Neural progenitor cell (in vitro differentiated cells): ENCODE measurements at regions not wholly inside any gene's neighbourhood (a gene's known extent, or its start where the extent isn't known, plus 50 kb on each side); places are given as distances from the start of the nearest gene placed in this dataset.

Experiments used
- DNase-seq: peaks from one replicate; pipeline ENCODE4 v3.0.0-alpha.2; 2016; ENCODE audit warnings: low spot score
- H2AFZ ChIP-seq: fragments of 200-600 bp; sonication (generic); replicated peaks from 2 replicates; pipeline ENCODE4 v1.6.1; 2016; ENCODE audit warnings: antibody characterized with exemption
- H3F3A ChIP-seq: fragments of 200-600 bp; sonication (generic); 2 replicates; pipeline ENCODE4 v1.6.1; 2016; ENCODE audit warnings: antibody characterized with exemption, low read depth
- H3K27ac ChIP-seq: fragments of 200-600 bp; sonication (generic); 2 replicates; pipeline ENCODE4 v1.5.1; 2016; ENCODE audit warnings: mild to moderate bottlenecking
- H3K27me3 ChIP-seq: fragments of 200-600 bp; sonication (generic); 2 replicates; pipeline ENCODE4 v1.6.1; 2016; ENCODE audit warnings: mild to moderate bottlenecking, moderate library complexity
- H3K36me3 ChIP-seq: fragments of 200-600 bp; sonication (generic); 2 replicates; pipeline ENCODE4 v1.5.1; 2016
- H3K4me1 ChIP-seq: fragments of 200-600 bp; sonication (generic); 2 replicates; pipeline ENCODE4 v1.6.1; 2016; ENCODE audit warnings: mixed run types
- H3K4me2 ChIP-seq: fragments of 200-600 bp; sonication (generic); 2 replicates; pipeline ENCODE4 v1.6.1; 2016
- H3K4me3 ChIP-seq: fragments of 200-600 bp; sonication (generic); 2 replicates; pipeline ENCODE4 v1.5.1; 2016
- H3K79me2 ChIP-seq: fragments of 200-600 bp; sonication (generic); 2 replicates; pipeline ENCODE4 v1.6.1; 2016; ENCODE audit warnings: low read depth
- H3K9ac ChIP-seq: fragments of 200-600 bp; sonication (generic); 2 replicates; pipeline ENCODE4 v1.6.1; 2016
- H3K9me3 ChIP-seq: fragments of 200-600 bp; sonication (generic); 2 replicates; pipeline ENCODE4 v1.5.1; 2016; ENCODE audit warnings: low read depth
- H4K20me1 ChIP-seq: fragments of 200-600 bp; sonication (generic); 2 replicates; pipeline ENCODE4 v1.6.1; 2016; ENCODE audit warnings: low read depth
- H3K27ac Mint-ChIP-seq: 3 replicates; pipeline ENCODE4 v1.8.0; 2021; ENCODE audit warnings: mixed read lengths
- H3K27me3 Mint-ChIP-seq: 2 replicates; pipeline ENCODE4 v1.8.0; 2022; ENCODE audit warnings: low read depth, mild to moderate bottlenecking, inconsistent platforms, moderate library complexity, mixed read lengths; ENCODE audit not compliant: insufficient read depth
- H3K36me3 Mint-ChIP-seq: 3 replicates; pipeline ENCODE4 v1.8.0; 2021; ENCODE audit warnings: mixed read lengths
- H3K4me1 Mint-ChIP-seq: 3 replicates; pipeline ENCODE4 v1.8.0; 2021; ENCODE audit warnings: mixed read lengths
- H3K4me3 Mint-ChIP-seq: 3 replicates; pipeline ENCODE4 v1.8.0; 2021; ENCODE audit warnings: mild to moderate bottlenecking, moderate library complexity, mixed read lengths
- H3K9me3 Mint-ChIP-seq: 3 replicates; pipeline ENCODE4 v1.8.0; 2020; ENCODE audit warnings: mixed read lengths
- EZH2 ChIP-seq: fragments of 200-600 bp; sonication (generic); IDR thresholded peaks from 2 replicates; pipeline ENCODE4 v1.6.1; 2017; ENCODE audit warnings: antibody characterized with exemption, mild to moderate bottlenecking, moderate library complexity
- EZH2phosphoT487 ChIP-seq: fragments of 200-600 bp; sonication (generic); IDR thresholded peaks from 2 replicates; pipeline ENCODE4 v1.6.1; 2017; ENCODE audit warnings: antibody characterized with exemption
- TF ChIP-seq, protein P1 (sequence below): fragments of 200-600 bp; sonication (generic); IDR thresholded peaks from 2 replicates; pipeline ENCODE4 v1.5.1; 2017; ENCODE audit warnings: antibody characterized with exemption, mild to moderate bottlenecking

GRCh38 chr3:124057420-124057819 is 65.5 kb upstream of the ROPN1 start:
- Histone ChIP-seq H3K4me2 (no peak overlapping the region), H3K4me1 (peaks cover 33% of the 10 kb centered on the region), H3K4me3 (no peak overlapping the region), H3K9me3 (no peaks in the 10 kb centered on the region), H3K9ac (no peak overlapping the region), H3K27ac (no peak overlapping the region), H4K20me1 (no peaks in the 10 kb centered on the region), H3K79me2 (no peaks in the 10 kb centered on the region), H3K27me3 (no peaks in the 10 kb centered on the region), H3K36me3 (no peaks in the 10 kb centered on the region), H3F3A (peaks cover 6% of the 10 kb centered on the region), H2AFZ (no peak overlapping the region)
- H3K4me1 Mint-ChIP-seq, result peaks cover 15% of the 10 kb centered on the region
- TF ChIP-seq EZH2phosphoT487 (no peak), EZH2 (no peak)
- TF ChIP-seq, protein P1, sequence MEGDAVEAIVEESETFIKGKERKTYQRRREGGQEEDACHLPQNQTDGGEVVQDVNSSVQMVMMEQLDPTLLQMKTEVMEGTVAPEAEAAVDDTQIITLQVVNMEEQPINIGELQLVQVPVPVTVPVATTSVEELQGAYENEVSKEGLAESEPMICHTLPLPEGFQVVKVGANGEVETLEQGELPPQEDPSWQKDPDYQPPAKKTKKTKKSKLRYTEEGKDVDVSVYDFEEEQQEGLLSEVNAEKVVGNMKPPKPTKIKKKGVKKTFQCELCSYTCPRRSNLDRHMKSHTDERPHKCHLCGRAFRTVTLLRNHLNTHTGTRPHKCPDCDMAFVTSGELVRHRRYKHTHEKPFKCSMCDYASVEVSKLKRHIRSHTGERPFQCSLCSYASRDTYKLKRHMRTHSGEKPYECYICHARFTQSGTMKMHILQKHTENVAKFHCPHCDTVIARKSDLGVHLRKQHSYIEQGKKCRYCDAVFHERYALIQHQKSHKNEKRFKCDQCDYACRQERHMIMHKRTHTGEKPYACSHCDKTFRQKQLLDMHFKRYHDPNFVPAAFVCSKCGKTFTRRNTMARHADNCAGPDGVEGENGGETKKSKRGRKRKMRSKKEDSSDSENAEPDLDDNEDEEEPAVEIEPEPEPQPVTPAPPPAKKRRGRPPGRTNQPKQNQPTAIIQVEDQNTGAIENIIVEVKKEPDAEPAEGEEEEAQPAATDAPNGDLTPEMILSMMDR, result no peak
- no peaks in the 10 kb centered on the region for H3K27me3 Mint-ChIP-seq
- H3K36me3 Mint-ChIP-seq, result peaks cover 5% of the 10 kb centered on the region
- no peak for DNase-seq
- H3K9me3 Mint-ChIP-seq, result peaks cover 13% of the 10 kb centered on the region
- H3K4me3 Mint-ChIP-seq, result no peak overlapping the region
- H3K27ac Mint-ChIP-seq, result no peak overlapping the region

DNA sequence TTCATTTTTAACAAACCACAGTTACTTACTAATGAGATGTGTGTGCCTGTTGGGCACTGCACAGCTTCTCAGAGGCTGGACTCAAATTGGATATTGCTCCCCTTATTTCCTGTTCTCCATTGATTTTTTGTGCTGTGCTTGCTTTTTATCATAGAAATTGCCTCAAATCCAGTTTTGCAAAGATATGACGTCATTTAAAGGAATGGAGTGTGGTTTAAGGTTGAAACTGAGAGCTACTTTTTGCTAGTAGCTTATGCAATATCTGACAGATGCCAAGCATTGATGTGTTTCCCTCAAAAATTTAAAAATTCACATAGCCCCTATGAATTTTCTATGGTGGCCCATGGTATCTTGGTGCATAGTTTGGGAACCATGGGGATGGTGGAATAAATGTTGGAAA is 67.7 kb upstream of the ROPN1 start:
- H3K4me2 ChIP-seq, result no peak overlapping the region
- TF ChIP-seq EZH2phosphoT487 (no peak), EZH2 (no peak)
- TF ChIP-seq, protein P1, result no peak
- H3K79me2 ChIP-seq, result no peaks in the 10 kb centered on the region
- H3K27me3 ChIP-seq, result no peaks in the 10 kb centered on the region
- H3K36me3 Mint-ChIP-seq, result peaks cover 5% of the 10 kb centered on the region
- H3K4me1 Mint-ChIP-seq, result peaks cover 14% of the 10 kb centered on the region
- H3K4me1 ChIP-seq, result peaks cover 33% of the 10 kb centered on the region
- DNase-seq, result no peak
- H3K27ac ChIP-seq, result no peak overlapping the region
- H3K36me3 ChIP-seq, result no peaks in the 10 kb centered on the region
- H3F3A ChIP-seq, result peaks cover 6% of the 10 kb centered on the region
- H3K9me3 ChIP-seq, result no peaks in the 10 kb centered on the region
- no peak overlapping the region for H2AFZ ChIP-seq
- H3K27me3 Mint-ChIP-seq, result no peaks in the 10 kb centered on the region
- no peak overlapping the region for H3K4me3 Mint-ChIP-seq
- H4K20me1 ChIP-seq, result no peaks in the 10 kb centered on the region
- H3K9ac ChIP-seq, result no peak overlapping the region
- H3K9me3 Mint-ChIP-seq, result peaks cover 13% of the 10 kb centered on the region
- H3K27ac Mint-ChIP-seq, result no peak overlapping the region
- H3K4me3 ChIP-seq, result no peak overlapping the region

- no peak for TF ChIP-seq EZH2
- no peak for TF ChIP-seq EZH2phosphoT487
- TF ChIP-seq, protein P1, result no peak
- H3K4me3 Mint-ChIP-seq, result no peak overlapping the region
These were observed 71.4 kb upstream of the ROPN1 start for GRCh38 chr3:124063197-124063909.

More at GRCh38 chr3:124063197-124063909, 71.4 kb upstream of the ROPN1 start:
- no peak overlapping the region for H2AFZ ChIP-seq
- Mint-ChIP-seq H3K4me1 (peaks cover 3% of the 10 kb centered on the region), H3K9me3 (peaks cover 3% of the 10 kb centered on the region), H3K27ac (no peak overlapping the region), H3K27me3 (no peaks in the 10 kb centered on the region), H3K36me3 (peaks cover 3% of the 10 kb centered on the region)
- H3F3A ChIP-seq, result no peaks in the 10 kb centered on the region
- no peak overlapping the region for H3K4me3 ChIP-seq
- DNase-seq, result no peak
- H3K9me3 ChIP-seq, result no peaks in the 10 kb centered on the region
- H3K27ac ChIP-seq, result no peak overlapping the region
- H3K4me1 ChIP-seq, result peaks cover 5% of the 10 kb centered on the region
- H3K27me3 ChIP-seq, result no peaks in the 10 kb centered on the region
- H3K36me3 ChIP-seq, result no peaks in the 10 kb centered on the region
- no peak overlapping the region for H3K4me2 ChIP-seq
- no peaks in the 10 kb centered on the region for H3K79me2 ChIP-seq
- H3K9ac ChIP-seq, result no peak overlapping the region
- H4K20me1 ChIP-seq, result no peaks in the 10 kb centered on the region
